ENCODE measurements at regions not wholly inside any gene's neighbourhood (a gene's known extent, or its start where the extent isn't known, plus 50 kb on each side); places are given as distances from the start of the nearest gene placed in this dataset.
"Not testable (repeated sequence)": the region's sequence is repeated elsewhere in the genome, so short reads cannot be mapped to it uniquely, and the experiment has no call there.

- H3K9me3 Mint-ChIP-seq, result peaks cover 57% of the 10 kb centered on the region
- Histone ChIP-seq H3K27ac (ENCODE audit: low read depth, low read length) (no peak overlapping the region), H3K4me3 (ENCODE audit: low read length) (no peak overlapping the region), H3K4me1 (ENCODE audit: control insufficient read depth, insufficient read depth, low read length) (no peaks in the 10 kb centered on the region), H3K9ac (ENCODE audit: extremely low read depth, low read length, poor library complexity, severe bottlenecking) (no peak overlapping the region), H3K36me3 (ENCODE audit: control insufficient read depth, insufficient read depth, low read length) (no peaks in the 10 kb centered on the region), H3K9me3 (ENCODE audit: control insufficient read depth, low read length) (peaks cover 47% of the 10 kb centered on the region), H3K27me3 (ENCODE audit: control insufficient read depth, insufficient read depth, low read length, poor library complexity, severe bottlenecking) (no peaks in the 10 kb centered on the region)
- WGBS, 2 experiments (ENCODE audit: insufficient coverage in 1 of 2, insufficient read length in 1 of 2), result 90 to 98% methylated on average over 4 to 6 of the region's 6 CpGs
- no peaks in the 10 kb centered on the region for H3K36me3 Mint-ChIP-seq (ENCODE audit: low read depth)
- H3K4me1 Mint-ChIP-seq, result no peaks in the 10 kb centered on the region
- no peak overlapping the region for H3K4me3 Mint-ChIP-seq
- DNase-seq, result no peak
- no peak overlapping the region for H3K27ac Mint-ChIP-seq
- no peak for TF ChIP-seq CTCF (conservative IDR thresholded peaks at IDR 0.05)
- H3K27me3 Mint-ChIP-seq (ENCODE audit: insufficient read depth), result peaks cover 7% of the 10 kb centered on the region
Observed at GRCh38 chr2:105999211-105999989, 194.7 kb downstream of the UXS1 start.

- Mint-ChIP-seq H3K4me1 (no peaks in the 10 kb centered on the region), H3K9me3 (peaks cover 62% of the 10 kb centered on the region), H3K27ac (no peak overlapping the region), H3K36me3 (ENCODE audit: low read depth) (no peaks in the 10 kb centered on the region), H3K4me3 (no peak overlapping the region), H3K27me3 (ENCODE audit: insufficient read depth) (peaks cover 7% of the 10 kb centered on the region)
- no peak for TF ChIP-seq CTCF (conservative IDR thresholded peaks at IDR 0.05)
- Histone ChIP-seq H3K9ac (ENCODE audit: extremely low read depth, low read length, poor library complexity, severe bottlenecking) (no peak overlapping the region), H3K4me3 (ENCODE audit: low read length) (no peak overlapping the region), H3K27ac (ENCODE audit: low read depth, low read length) (no peak overlapping the region), H3K36me3 (ENCODE audit: control insufficient read depth, insufficient read depth, low read length) (no peaks in the 10 kb centered on the region), H3K9me3 (ENCODE audit: control insufficient read depth, low read length) (peaks cover 47% of the 10 kb centered on the region), H3K4me1 (ENCODE audit: control insufficient read depth, insufficient read depth, low read length) (no peaks in the 10 kb centered on the region), H3K27me3 (ENCODE audit: control insufficient read depth, insufficient read depth, low read length, poor library complexity, severe bottlenecking) (no peaks in the 10 kb centered on the region)
- DNase-seq, result no peak
- 94 to 100% methylated on average over 2 of the region's 2 CpGs for WGBS, 2 experiments (ENCODE audit: insufficient coverage in 1 of 2, insufficient read length in 1 of 2)
Observed at GRCh38 chr2:105997711-105998110, 196.4 kb downstream of the UXS1 start.

GRCh38 chr2:105990624-105991023 lies 203.5 kb downstream of the UXS1 start:
- no peaks in the 10 kb centered on the region for H3K4me1 Mint-ChIP-seq
- Histone ChIP-seq H3K36me3 (ENCODE audit: control insufficient read depth, insufficient read depth, low read length) (no peaks in the 10 kb centered on the region), H3K4me1 (ENCODE audit: control insufficient read depth, insufficient read depth, low read length) (no peaks in the 10 kb centered on the region), H3K4me3 (ENCODE audit: low read length) (no peak overlapping the region), H3K27me3 (ENCODE audit: control insufficient read depth, insufficient read depth, low read length, poor library complexity, severe bottlenecking) (no peaks in the 10 kb centered on the region), H3K9ac (ENCODE audit: extremely low read depth, low read length, poor library complexity, severe bottlenecking) (no peak overlapping the region), H3K27ac (ENCODE audit: low read depth, low read length) (no peak overlapping the region), H3K9me3 (ENCODE audit: control insufficient read depth, low read length) (peaks cover 95% of the 10 kb centered on the region)
- H3K27me3 Mint-ChIP-seq (ENCODE audit: insufficient read depth), result no peaks in the 10 kb centered on the region
- H3K4me3 Mint-ChIP-seq, result no peak overlapping the region
- H3K36me3 Mint-ChIP-seq (ENCODE audit: low read depth), result peaks cover 13% of the 10 kb centered on the region
- H3K9me3 Mint-ChIP-seq, result peaks cover 98% of the 10 kb centered on the region
- H3K27ac Mint-ChIP-seq, result no peak overlapping the region
- no peak for DNase-seq
- WGBS, 2 experiments (ENCODE audit: insufficient coverage in 1 of 2, insufficient read length in 1 of 2), result 93 to 94% methylated on average over 5 to 6 of the region's 6 CpGs
- TF ChIP-seq CTCF (conservative IDR thresholded peaks at IDR 0.05), result no peak

GRCh38 chr2:105989803-105990202 lies 204.3 kb downstream of the UXS1 start:
- not testable (repeated sequence) for H3K36me3 ChIP-seq (ENCODE audit: control insufficient read depth, insufficient read depth, low read length); H3K4me1 Mint-ChIP-seq; H3K4me3 Mint-ChIP-seq; DNase-seq; H3K27ac Mint-ChIP-seq; H3K27me3 Mint-ChIP-seq (ENCODE audit: insufficient read depth); H3K9ac ChIP-seq (ENCODE audit: extremely low read depth, low read length, poor library complexity, severe bottlenecking); H3K4me1 ChIP-seq (ENCODE audit: control insufficient read depth, insufficient read depth, low read length); H3K27me3 ChIP-seq (ENCODE audit: control insufficient read depth, insufficient read depth, low read length, poor library complexity, severe bottlenecking); H3K27ac ChIP-seq (ENCODE audit: low read depth, low read length)
- 86 to 89% methylated on average over 1 to 2 of the region's 2 CpGs for WGBS, 2 experiments (ENCODE audit: insufficient coverage in 1 of 2, insufficient read length in 1 of 2)
- H3K9me3 ChIP-seq (ENCODE audit: control insufficient read depth, low read length), result peaks cover 96% of the 10 kb centered on the region
- H3K4me3 ChIP-seq (ENCODE audit: low read length), result peak overlapping the region; percentile 37
- H3K36me3 Mint-ChIP-seq (ENCODE audit: low read depth), result peaks cover 16% of the 10 kb centered on the region
- peaks cover 100% of the 10 kb centered on the region for H3K9me3 Mint-ChIP-seq

Measured in endodermal cell (in vitro differentiated cells).